ENCODE measurements at regions not wholly inside any gene's neighbourhood (a gene's known extent, or its start where the extent isn't known, plus 50 kb on each side); places are given as distances from the start of the nearest gene placed in this dataset.

DNA sequence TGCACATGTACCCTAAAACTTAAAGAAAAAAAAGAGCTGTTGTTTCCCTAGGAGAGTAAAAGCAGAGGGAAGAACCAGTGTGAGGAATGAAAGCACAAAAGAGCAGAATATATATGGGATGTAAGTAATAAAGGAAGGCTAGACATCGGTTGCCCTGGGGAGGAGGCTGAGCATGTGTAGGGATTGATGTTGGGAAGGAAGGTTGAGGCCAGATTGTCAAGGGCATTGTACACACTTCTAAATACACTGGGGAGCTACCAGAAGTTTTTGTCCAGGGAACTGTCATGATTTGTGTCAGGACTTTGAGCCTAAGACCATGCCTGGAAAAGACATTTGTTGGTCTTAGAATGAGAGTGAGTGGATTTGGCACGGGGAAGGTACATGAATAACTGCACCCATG is 467.1 kb downstream of the GPAT3 start (continued):
- no peak for TF ChIP-seq BHLHE40 (IDR thresholded peaks at IDR 0.05; ENCODE audit: borderline replicate concordance in 1 of 2, low read depth in 2 of 2, low read length in 1 of 2)
- TF ChIP-seq ETV6 (conservative IDR thresholded peaks at IDR 0.05 in 1 of 2, IDR thresholded peaks at IDR 0.05 in 1 of 2; ENCODE audit: borderline replicate concordance in 1 of 2, low read depth in 1 of 2), result no peak
- TF ChIP-seq TARDBP (IDR thresholded peaks at IDR 0.05; ENCODE audit: borderline replicate concordance), result no peak
- no peak for TF ChIP-seq EZH2 (IDR thresholded peaks at IDR 0.05; ENCODE audit: borderline replicate concordance, control insufficient read depth, low read depth, low read length)
- TF ChIP-seq POLR2A (IDR thresholded peaks at IDR 0.05; ENCODE audit: low read depth, low read length), result no peak

- in situ Hi-C loops (cut with MboI), result no loop called here
- Histone ChIP-seq H3K36me3 (ENCODE audit: control insufficient read depth in 2 of 2, insufficient read depth in 2 of 2, low read length in 1 of 2) (no peaks in the 10 kb centered on the region), H3K79me2 (ENCODE audit: control insufficient read depth, insufficient read depth, low read length) (no peaks in the 10 kb centered on the region), H2AFZ (ENCODE audit: control insufficient read depth, low read depth, low read length) (no peak overlapping the region), H3K9me3 (replicated peaks; ENCODE audit: control insufficient read depth, insufficient read depth, low read length) (no peaks in the 10 kb centered on the region), H3K4me2 (ENCODE audit: control insufficient read depth, insufficient read depth) (no peak overlapping the region), H3K27me3 (replicated peaks in 1 of 2; ENCODE audit: control insufficient read depth in 2 of 2, insufficient read depth in 2 of 2, low read length in 1 of 2) (no peaks in the 10 kb centered on the region), H3K4me3 (no peak overlapping the region), H3K27ac (ENCODE audit: control insufficient read depth, insufficient read depth) (no peak overlapping the region), H3K4me1 (ENCODE audit: control insufficient read depth, insufficient read depth, low read length) (no peaks in the 10 kb centered on the region), H4K20me1 (ENCODE audit: control insufficient read depth, insufficient read depth) (no peaks in the 10 kb centered on the region), H3K9ac (ENCODE audit: control insufficient read depth, insufficient read depth, low read length) (no peak overlapping the region)
- no peak for FAIRE-seq
- RAD21 ChIA-PET (ENCODE audit: unreplicated experiment), result no interaction called here
- no peak for ATAC-seq
- intact Hi-C loops (cut with micrococcal nuclease; ENCODE audit: unreplicated experiment), result no loop called here
- CTCF ChIA-PET, result no interaction called here
- SMC1A ChIA-PET (ENCODE audit: uncharacterized antibody, unreplicated experiment), result no interaction called here
- no TSS peak for BruUV-seq (replicated peaks)
- WGBS (ENCODE audit: insufficient coverage, insufficient replicate concordance, low lambda C conversion rate, missing lambda C conversion rate), result 28% methylated on average over 2 of the region's 2 CpGs
- POLR2A ChIA-PET, result no interaction called here
- TF ChIP-seq CHD1 (IDR thresholded peaks at IDR 0.05; ENCODE audit: low read depth, low read length) (no peak), CBX5 (IDR thresholded peaks at IDR 0.05; ENCODE audit: low read depth) (no peak), MEF2B (IDR thresholded peaks at IDR 0.05; ENCODE audit: partially characterized antibody, poor library complexity, severe bottlenecking) (no peak), RAD51 (IDR thresholded peaks at IDR 0.05) (no peak), ZNF592 (IDR thresholded peaks at IDR 0.05) (no peak), PAX5 (IDR thresholded peaks at IDR 0.05; ENCODE audit: borderline replicate concordance, low read depth, low read length) (no peak), ESRRA (IDR thresholded peaks at IDR 0.05; ENCODE audit: low read length) (no peak), CREM (IDR thresholded peaks at IDR 0.05; ENCODE audit: low read depth) (no peak), IKZF1 (conservative IDR thresholded peaks at IDR 0.05) (no peak)
- no peak for DNase-seq (ENCODE audit: low read depth, low spot score)
Observed at GRCh38 chr4:84001876-84002569, 466.1 kb downstream of the GPAT3 start.
